PC-9 (cell line): ENCODE measurements at regions not wholly inside any gene's neighbourhood (a gene's known extent, or its start where the extent isn't known, plus 50 kb on each side); places are given as distances from the start of the nearest gene placed in this dataset.

ENCODE experiments used
- CTCF ChIP-seq: fragments of 200-600 bp; sonication (generic); conservative IDR thresholded peaks from 2 replicates; pipeline ENCODE4 v1.6.1; 2017; ENCODE audit warnings: mixed run types, antibody characterized with exemption, mild to moderate bottlenecking, moderate library complexity
- EZH2 ChIP-seq: fragments of 200-600 bp; sonication (generic); IDR thresholded peaks from 2 replicates; pipeline ENCODE4 v1.8.0; 2017; ENCODE audit warnings: antibody characterized with exemption, low read depth

- TF ChIP-seq CTCF (no peak), EZH2 (no peak)
These were observed 417.3 kb downstream of the OTOL1 start for GRCh38 chr3:161913786-161914389.
